DMS153 (cell line): ENCODE measurements at regions not wholly inside any gene's neighbourhood (a gene's known extent, or its start where the extent isn't known, plus 50 kb on each side); places are given as distances from the start of the nearest gene placed in this dataset.
A peak's percentile ranks its signal among the peaks of the same experiment; 100 is the strongest.
"Not testable (repeated sequence)": the region's sequence is repeated elsewhere in the genome, so short reads cannot be mapped to it uniquely, and the experiment has no call there.

Experiments used
- DNase-seq: peaks from one replicate; lab custom pipeline; 2025; lab: John Stamatoyannopoulos, UW

GRCh38 chr6:3619800-3620199 lies 131.7 kb downstream of the PXDC1 start:
- no peak for DNase-seq

- DNase-seq: no peak
Measured at GRCh38 chr6:3619201-3619600, 132.3 kb downstream of the PXDC1 start.

- no peak for DNase-seq
Measured at GRCh38 chr6:3618642-3619041, 132.9 kb downstream of the PXDC1 start.

GRCh38 chr6:3617681-3618311 lies 133.7 kb downstream of the PXDC1 start:
- DNase-seq: no peak

- no peak for DNase-seq
Measured at GRCh38 chr6:3617192-3617631, 134.3 kb downstream of the PXDC1 start.

GRCh38 chr6:3616565-3617176 lies 134.8 kb downstream of the PXDC1 start:
- no peak for DNase-seq

- DNase-seq: no peak
Measured at GRCh38 chr6:3615391-3616380, 135.8 kb downstream of the PXDC1 start.

GRCh38 chr6:3614918-3615317 lies 136.6 kb downstream of the PXDC1 start:
- DNase-seq: no peak

- not testable (repeated sequence) for DNase-seq
Measured at GRCh38 chr6:3613565-3613964, 137.9 kb downstream of the PXDC1 start.

- DNase-seq: peak; percentile 85
Measured at GRCh38 chr6:3612341-3613041, 139.0 kb downstream of the PXDC1 start.

GRCh38 chr6:3610921-3611320 lies 140.6 kb downstream of the PXDC1 start:
- no peak for DNase-seq

- peak; percentile 18 for DNase-seq
Measured at GRCh38 chr6:3610206-3610605, 141.3 kb downstream of the PXDC1 start.

- DNase-seq: no peak
Measured at GRCh38 chr6:3609388-3609787, 142.1 kb downstream of the PXDC1 start.

- DNase-seq: no peak
Measured at GRCh38 chr6:3608159-3608558, 143.4 kb downstream of the PXDC1 start.

- no peak for DNase-seq
Measured at GRCh38 chr6:3607599-3607998, 143.9 kb downstream of the PXDC1 start.

- no peak for DNase-seq
Measured at GRCh38 chr6:3607171-3607570, 144.3 kb downstream of the PXDC1 start.

GRCh38 chr6:3603340-3604130 lies 146.7 kb upstream of the SLC22A23 start:
- no peak for DNase-seq

- no peak for DNase-seq
Measured at GRCh38 chr6:3601570-3601969, 144.7 kb upstream of the SLC22A23 start.

GRCh38 chr6:3597500-3598064 lies 140.7 kb upstream of the SLC22A23 start:
- DNase-seq: no peak

- DNase-seq: no peak
Measured at GRCh38 chr6:3596766-3597165, 139.9 kb upstream of the SLC22A23 start.

GRCh38 chr6:3594201-3594600 lies 137.4 kb upstream of the SLC22A23 start:
- no peak for DNase-seq
